IgD-negative memory B cell (primary cell): ENCODE measurements at regions not wholly inside any gene's neighbourhood (a gene's known extent, or its start where the extent isn't known, plus 50 kb on each side); places are given as distances from the start of the nearest gene placed in this dataset.
"Not testable (repeated sequence)": the region's sequence is repeated elsewhere in the genome, so short reads cannot be mapped to it uniquely, and the experiment has no call there.

Source experiments
- H3K27ac Mint-ChIP-seq, 3 donors: one replicate each; pipeline ENCODE4 v1.8.0; 2020 to 2022; ENCODE audit warnings: mild to moderate bottlenecking in 3 of 3, mixed read lengths in 3 of 3, moderate library complexity in 1 of 3
- H3K27me3 Mint-ChIP-seq: one replicate; pipeline ENCODE4 v1.8.0; 2021; ENCODE audit warnings: mixed read lengths
- H3K36me3 Mint-ChIP-seq: one replicate; pipeline ENCODE4 v1.8.0; 2020; ENCODE audit warnings: mild to moderate bottlenecking, mixed read lengths
- H3K4me1 Mint-ChIP-seq, 3 donors: one replicate each; pipeline ENCODE4 v1.8.0; 2020 to 2022; ENCODE audit warnings: mixed read lengths in 3 of 3, mild to moderate bottlenecking in 1 of 3
- H3K4me3 Mint-ChIP-seq, 4 donors: one replicate each; pipeline ENCODE4 v1.8.0; 2020 to 2022; ENCODE audit warnings: mild to moderate bottlenecking in 4 of 4, mixed read lengths in 4 of 4, moderate library complexity in 3 of 4
- H3K9me3 Mint-ChIP-seq, 3 donors: one replicate each; pipeline ENCODE4 v1.8.0; 2020 to 2021; ENCODE audit warnings: mixed read lengths in 3 of 3, mild to moderate bottlenecking in 1 of 3

GRCh38 chr9:96108691-96109380 is 193.1 kb downstream of the HSD17B3 start:
- Mint-ChIP-seq H3K4me1 (no peaks in the 10 kb centered on the region), H3K4me3 (no peak overlapping the region), H3K27ac (no peak overlapping the region), H3K9me3 (peaks cover 1 to 20% (median 17%) of the 10 kb centered on the region in 3 donors), H3K36me3 (no peaks in the 10 kb centered on the region), H3K27me3 (peaks cover 3% of the 10 kb centered on the region)

- Mint-ChIP-seq H3K4me3 (no peak overlapping the region), H3K27me3 (peaks cover 2% of the 10 kb centered on the region), H3K36me3 (no peaks in the 10 kb centered on the region), H3K9me3 (peaks cover 2 to 22% (median 19%) of the 10 kb centered on the region in 3 donors), H3K27ac (no peak overlapping the region), H3K4me1 (no peaks in the 10 kb centered on the region)
Measured at GRCh38 chr9:96107436-96107835, 194.5 kb downstream of the HSD17B3 start.

GRCh38 chr9:96100385-96101300 is 201.3 kb downstream of the HSD17B3 start:
- H3K9me3 Mint-ChIP-seq: peaks cover 4 to 22% (median 11%) of the 10 kb centered on the region in 3 donors
- no peak overlapping the region for H3K27ac Mint-ChIP-seq
- no peaks in the 10 kb centered on the region for H3K36me3 Mint-ChIP-seq
- peaks cover 5% of the 10 kb centered on the region for H3K27me3 Mint-ChIP-seq
- no peak overlapping the region for H3K4me3 Mint-ChIP-seq
- H3K4me1 Mint-ChIP-seq: peaks cover 0 to 2% (median 0%) of the 10 kb centered on the region in 3 donors

GRCh38 chr9:96090630-96091029 is 211.3 kb downstream of the HSD17B3 start:
- not testable (repeated sequence) for H3K4me3 Mint-ChIP-seq, H3K27me3 Mint-ChIP-seq, H3K27ac Mint-ChIP-seq, H3K4me1 Mint-ChIP-seq, H3K36me3 Mint-ChIP-seq
- peaks cover 1 to 13% (median 6%) of the 10 kb centered on the region in 3 donors for H3K9me3 Mint-ChIP-seq

GRCh38 chr9:96089452-96090085 is 212.4 kb downstream of the HSD17B3 start:
- Mint-ChIP-seq H3K4me3 (no peak overlapping the region), H3K27ac (no peak overlapping the region), H3K36me3 (no peaks in the 10 kb centered on the region)

GRCh38 chr9:96088510-96088909 is 213.0 kb downstream of the ERCC6L2 start:
- H3K9me3 Mint-ChIP-seq: peaks cover 1 to 13% (median 5%) of the 10 kb centered on the region in 3 donors
- no peaks in the 10 kb centered on the region for H3K4me1 Mint-ChIP-seq
- H3K36me3 Mint-ChIP-seq: no peaks in the 10 kb centered on the region
- H3K27ac Mint-ChIP-seq: no peak overlapping the region
- H3K4me3 Mint-ChIP-seq: no peak overlapping the region
- H3K27me3 Mint-ChIP-seq: peaks cover 11% of the 10 kb centered on the region

More at GRCh38 chr9:96089452-96090085, 212.4 kb downstream of the HSD17B3 start:
- Mint-ChIP-seq H3K27me3 (peaks cover 8% of the 10 kb centered on the region), H3K9me3 (peaks cover 1 to 13% (median 5%) of the 10 kb centered on the region in 3 donors), H3K4me1 (no peaks in the 10 kb centered on the region)

- H3K27me3 Mint-ChIP-seq: peaks cover 11% of the 10 kb centered on the region
- no peak overlapping the region for H3K4me3 Mint-ChIP-seq
- H3K4me1 Mint-ChIP-seq: no peaks in the 10 kb centered on the region
- no peak overlapping the region for H3K27ac Mint-ChIP-seq
- H3K36me3 Mint-ChIP-seq: no peaks in the 10 kb centered on the region
- peaks cover 1 to 11% (median 5%) of the 10 kb centered on the region in 3 donors for H3K9me3 Mint-ChIP-seq
Measured at GRCh38 chr9:96087669-96088299, 212.3 kb downstream of the ERCC6L2 start.

GRCh38 chr9:96086936-96087571 is 211.6 kb downstream of the ERCC6L2 start:
- no peaks in the 10 kb centered on the region for H3K36me3 Mint-ChIP-seq
- no peak overlapping the region for H3K4me3 Mint-ChIP-seq
- H3K27me3 Mint-ChIP-seq: peaks cover 7% of the 10 kb centered on the region
- peaks cover 1 to 9% (median 5%) of the 10 kb centered on the region in 3 donors for H3K9me3 Mint-ChIP-seq
- no peak overlapping the region for H3K27ac Mint-ChIP-seq
- no peaks in the 10 kb centered on the region for H3K4me1 Mint-ChIP-seq

- Mint-ChIP-seq H3K4me1 (no peaks in the 10 kb centered on the region), H3K36me3 (no peaks in the 10 kb centered on the region), H3K27me3 (peaks cover 11% of the 10 kb centered on the region), H3K27ac (no peak overlapping the region), H3K9me3 (peaks cover 1 to 4% (median 3%) of the 10 kb centered on the region in 3 donors), H3K4me3 (no peak overlapping the region)
Measured at GRCh38 chr9:96085491-96086143, 210.1 kb downstream of the ERCC6L2 start.

GRCh38 chr9:96084331-96084734 is 208.8 kb downstream of the ERCC6L2 start:
- peaks cover 0 to 2% (median 1%) of the 10 kb centered on the region in 3 donors for H3K9me3 Mint-ChIP-seq
- H3K36me3 Mint-ChIP-seq: no peaks in the 10 kb centered on the region
- H3K4me1 Mint-ChIP-seq: no peaks in the 10 kb centered on the region
- no peak overlapping the region for H3K27ac Mint-ChIP-seq
- H3K4me3 Mint-ChIP-seq: no peak overlapping the region
- H3K27me3 Mint-ChIP-seq: peaks cover 11% of the 10 kb centered on the region

- Mint-ChIP-seq H3K9me3 (peaks cover 0 to 1% (median 0%) of the 10 kb centered on the region in 3 donors), H3K27ac (no peak overlapping the region), H3K27me3 (peaks cover 8% of the 10 kb centered on the region), H3K36me3 (no peaks in the 10 kb centered on the region), H3K4me3 (no peak overlapping the region), H3K4me1 (no peaks in the 10 kb centered on the region)
Measured at GRCh38 chr9:96082516-96083232, 207.2 kb downstream of the ERCC6L2 start.

GRCh38 chr9:96080364-96080763 is 204.9 kb downstream of the ERCC6L2 start:
- Mint-ChIP-seq H3K4me1 (no peaks in the 10 kb centered on the region), H3K27ac (no peak overlapping the region), H3K36me3 (no peaks in the 10 kb centered on the region), H3K4me3 (no peak overlapping the region), H3K27me3 (peaks cover 6% of the 10 kb centered on the region), H3K9me3 (no peaks in the 10 kb centered on the region)

- no peak overlapping the region for H3K27ac Mint-ChIP-seq
- H3K4me1 Mint-ChIP-seq: no peaks in the 10 kb centered on the region
- no peaks in the 10 kb centered on the region for H3K9me3 Mint-ChIP-seq
- no peak overlapping the region for H3K4me3 Mint-ChIP-seq
- no peaks in the 10 kb centered on the region for H3K36me3 Mint-ChIP-seq
- peaks cover 6% of the 10 kb centered on the region for H3K27me3 Mint-ChIP-seq
Measured at GRCh38 chr9:96079779-96080178, 204.3 kb downstream of the ERCC6L2 start.
